ENCODE measurements at regions not wholly inside any gene's neighbourhood (a gene's known extent, or its start where the extent isn't known, plus 50 kb on each side); places are given as distances from the start of the nearest gene placed in this dataset.

- Histone ChIP-seq H3K27ac (no peak overlapping the region), H3K4me3 (no peak overlapping the region), H3K36me3 (replicated peaks in 1 of 2; ENCODE audit: insufficient read depth in 1 of 2, low read depth in 2 of 2) (no peaks in the 10 kb centered on the region), H3K9me3 (no peaks in the 10 kb centered on the region), H3K27me3 (no peaks in the 10 kb centered on the region), H3K4me1 (no peaks in the 10 kb centered on the region)
- intact Hi-C loops (cut with DNase I), result no loop called here
- DNase-seq (no peak), ATAC-seq (no peak)
- WGBS, 2 donors, result 88% methylated on average over 10 of the region's 10 CpGs
- TF ChIP-seq POLR2A (IDR thresholded peaks at IDR 0.05) (no peak), CTCF (IDR thresholded peaks at IDR 0.05) (no peak)
Observed at GRCh38 chr2:59385971-59386370, 1144.8 kb upstream of the FANCL start.

- no peak overlapping the region for H3K4me3 ChIP-seq
- no peaks in the 10 kb centered on the region for H3K4me1 ChIP-seq
- ATAC-seq (no peak), DNase-seq (no peak)
- H3K27ac ChIP-seq, result no peak overlapping the region
- no peaks in the 10 kb centered on the region for H3K36me3 ChIP-seq (replicated peaks in 1 of 2; ENCODE audit: insufficient read depth in 1 of 2, low read depth in 2 of 2)
- intact Hi-C loops (cut with DNase I), result no loop called here
- 9 to 13% methylated on average over 1 of the region's 1 CpG for WGBS, 2 donors
- TF ChIP-seq CTCF (IDR thresholded peaks at IDR 0.05), result no peak
- no peak for TF ChIP-seq POLR2A (IDR thresholded peaks at IDR 0.05)
- H3K9me3 ChIP-seq, result no peaks in the 10 kb centered on the region
- H3K27me3 ChIP-seq, result no peaks in the 10 kb centered on the region
Observed at GRCh38 chr2:59383473-59383872, 1142.3 kb upstream of the FANCL start.

GRCh38 chr2:59378127-59378526 lies 1137.0 kb upstream of the FANCL start:
- H3K4me1 ChIP-seq, result no peaks in the 10 kb centered on the region
- H3K4me3 ChIP-seq, result no peak overlapping the region
- intact Hi-C loops (cut with DNase I), result no loop called here
- WGBS, 2 donors, result 88% methylated on average over 1 of the region's 1 CpG; no CpG with 5 or more reads in 1 of the 2 donors
- no peaks in the 10 kb centered on the region for H3K9me3 ChIP-seq
- DNase-seq (no peak), ATAC-seq (no peak)
- TF ChIP-seq POLR2A (IDR thresholded peaks at IDR 0.05) (no peak), CTCF (IDR thresholded peaks at IDR 0.05) (no peak)
- H3K27ac ChIP-seq, result no peak overlapping the region
- H3K36me3 ChIP-seq (replicated peaks in 1 of 2; ENCODE audit: insufficient read depth in 1 of 2, low read depth in 2 of 2), result no peaks in the 10 kb centered on the region
- no peaks in the 10 kb centered on the region for H3K27me3 ChIP-seq

GRCh38 chr2:59366288-59366687 lies 1125.2 kb upstream of the FANCL start:
- Histone ChIP-seq H3K36me3 (replicated peaks in 1 of 2; ENCODE audit: insufficient read depth in 1 of 2, low read depth in 2 of 2) (no peaks in the 10 kb centered on the region), H3K27me3 (no peaks in the 10 kb centered on the region), H3K27ac (no peak overlapping the region), H3K4me1 (no peaks in the 10 kb centered on the region), H3K4me3 (no peak overlapping the region), H3K9me3 (no peaks in the 10 kb centered on the region)
- TF ChIP-seq POLR2A (IDR thresholded peaks at IDR 0.05), result no peak
- ATAC-seq (no peak), DNase-seq (no peak)
- intact Hi-C loops (cut with DNase I), result no loop called here

GRCh38 chr2:59354498-59354897 lies 1113.4 kb upstream of the FANCL start:
- Histone ChIP-seq H3K4me3 (no peak overlapping the region), H3K27ac (no peak overlapping the region), H3K27me3 (no peaks in the 10 kb centered on the region), H3K4me1 (no peaks in the 10 kb centered on the region), H3K36me3 (replicated peaks in 1 of 2; ENCODE audit: insufficient read depth in 1 of 2, low read depth in 2 of 2) (no peaks in the 10 kb centered on the region), H3K9me3 (no peaks in the 10 kb centered on the region)
- WGBS, 2 donors, result 78 to 79% methylated on average over 3 of the region's 3 CpGs
- DNase-seq (no peak), ATAC-seq (no peak)
- TF ChIP-seq CTCF (IDR thresholded peaks at IDR 0.05), result no peak
- no peak for TF ChIP-seq POLR2A (IDR thresholded peaks at IDR 0.05)
- intact Hi-C loops (cut with DNase I), result no loop called here
